GM13977 (cell line): ENCODE measurements at regions not wholly inside any gene's neighbourhood (a gene's known extent, or its start where the extent isn't known, plus 50 kb on each side); places are given as distances from the start of the nearest gene placed in this dataset.

Experiments used
- DNase-seq: peaks from one replicate; pipeline ENCODE4 v3.0.0; 2012; ENCODE audit warnings: low spot score
- in situ Hi-C: fragments of 300-500 bp; cut with MboI; formaldehyde crosslinking; loops from one replicate; pipeline ENCODE4 v1.12.0; 2022; ENCODE audit warnings: low sequenced_read_pairs, low pct_unique_long_range_greater_than_20kb, mixed read lengths, inconsistent platforms; ENCODE audit not compliant: unreplicated experiment
- TF ChIP-seq, protein P1 (sequence below): IDR thresholded peaks from 2 replicates; pipeline ENCODE4 v1.5.1; 2012; ENCODE audit warnings: mild to moderate bottlenecking, control low read depth; ENCODE audit not compliant: insufficient read depth; ENCODE audit errors: extremely low read depth, missing control alignments

DNA sequence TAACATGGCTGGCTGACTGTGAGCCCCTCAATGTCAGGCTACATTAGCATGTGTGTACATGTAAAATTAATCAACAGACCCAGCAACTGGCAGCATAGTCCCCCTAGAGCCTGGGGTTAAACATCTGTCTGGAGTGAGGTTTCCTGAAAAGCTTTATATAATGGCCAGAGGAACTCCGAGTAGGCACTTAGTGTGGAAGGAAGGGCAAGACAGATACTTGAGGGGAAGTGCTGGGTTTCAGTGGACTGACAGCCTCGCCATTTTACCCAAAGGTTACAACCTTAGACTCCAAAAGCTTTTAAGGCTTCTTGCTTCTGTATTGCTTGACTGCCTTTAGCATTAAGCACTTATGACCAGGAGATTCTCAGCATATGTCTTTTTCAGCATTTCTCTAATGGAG is 430.8 kb downstream of the FLRT2 start:
- TF ChIP-seq, protein P1, sequence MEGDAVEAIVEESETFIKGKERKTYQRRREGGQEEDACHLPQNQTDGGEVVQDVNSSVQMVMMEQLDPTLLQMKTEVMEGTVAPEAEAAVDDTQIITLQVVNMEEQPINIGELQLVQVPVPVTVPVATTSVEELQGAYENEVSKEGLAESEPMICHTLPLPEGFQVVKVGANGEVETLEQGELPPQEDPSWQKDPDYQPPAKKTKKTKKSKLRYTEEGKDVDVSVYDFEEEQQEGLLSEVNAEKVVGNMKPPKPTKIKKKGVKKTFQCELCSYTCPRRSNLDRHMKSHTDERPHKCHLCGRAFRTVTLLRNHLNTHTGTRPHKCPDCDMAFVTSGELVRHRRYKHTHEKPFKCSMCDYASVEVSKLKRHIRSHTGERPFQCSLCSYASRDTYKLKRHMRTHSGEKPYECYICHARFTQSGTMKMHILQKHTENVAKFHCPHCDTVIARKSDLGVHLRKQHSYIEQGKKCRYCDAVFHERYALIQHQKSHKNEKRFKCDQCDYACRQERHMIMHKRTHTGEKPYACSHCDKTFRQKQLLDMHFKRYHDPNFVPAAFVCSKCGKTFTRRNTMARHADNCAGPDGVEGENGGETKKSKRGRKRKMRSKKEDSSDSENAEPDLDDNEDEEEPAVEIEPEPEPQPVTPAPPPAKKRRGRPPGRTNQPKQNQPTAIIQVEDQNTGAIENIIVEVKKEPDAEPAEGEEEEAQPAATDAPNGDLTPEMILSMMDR: no peak
- DNase-seq: no peak
- in situ Hi-C loops: no loop called here

DNA sequence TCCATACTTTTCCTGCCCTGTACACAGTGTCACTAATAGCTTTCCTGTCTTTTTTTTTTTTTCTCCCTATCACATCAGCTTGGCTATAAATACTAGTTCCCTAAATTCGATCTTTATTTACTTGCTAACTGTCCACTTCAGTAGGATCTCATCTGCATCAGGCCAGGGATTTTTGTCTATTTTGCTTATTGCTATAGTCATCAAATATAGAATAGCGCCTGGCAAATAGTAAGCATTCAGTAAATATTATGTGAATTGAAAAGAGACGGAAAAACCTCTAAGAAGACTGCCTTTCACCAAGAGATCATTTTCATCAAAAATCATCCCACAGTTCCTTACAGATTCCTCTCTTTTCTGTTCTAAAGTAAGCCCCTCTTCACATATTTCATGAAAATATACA is 429.1 kb downstream of the FLRT2 start:
- TF ChIP-seq, protein P1: no peak
- no peak for DNase-seq
- in situ Hi-C loops: no loop called here

DNA sequence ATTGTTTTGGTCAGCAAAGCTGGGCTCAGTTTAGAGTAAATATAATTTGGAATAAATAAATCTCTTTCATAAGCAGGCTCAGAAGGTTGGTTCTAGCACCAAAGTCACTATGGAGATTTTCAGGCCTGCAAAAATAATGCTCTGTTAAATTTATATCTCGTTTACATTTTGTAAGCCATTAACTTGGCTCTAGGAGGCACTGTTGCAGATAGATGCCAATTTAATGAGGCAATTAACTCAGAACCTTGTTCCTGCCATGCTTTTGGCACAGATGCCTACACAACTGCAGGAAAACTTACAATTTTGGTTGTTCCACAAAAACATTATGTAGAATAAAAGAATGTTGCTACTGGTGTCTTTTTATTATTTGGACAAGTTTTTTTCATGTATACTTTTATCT is 428.1 kb downstream of the FLRT2 start:
- DNase-seq: no peak
- in situ Hi-C loops: no loop called here
- TF ChIP-seq, protein P1: no peak

DNA sequence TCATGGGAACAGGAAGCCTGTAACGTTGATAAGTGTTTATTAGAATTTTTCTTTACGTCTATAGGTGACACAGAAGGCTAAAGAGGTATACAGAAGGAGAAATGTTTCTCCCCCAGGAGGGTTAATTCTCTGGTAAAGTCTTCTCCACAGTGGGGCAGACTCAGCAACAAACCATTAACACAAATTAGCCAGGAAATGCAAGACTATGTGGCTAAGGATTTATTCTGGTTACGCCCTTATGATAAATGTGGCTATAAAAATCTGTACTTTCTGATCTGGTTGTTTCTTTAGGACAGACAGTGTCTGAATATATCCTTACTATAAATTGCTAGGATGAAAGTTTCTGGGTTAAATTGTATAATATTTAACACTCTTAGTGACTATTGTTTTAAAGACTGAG is 423.3 kb downstream of the FLRT2 start:
- in situ Hi-C loops: no loop called here
- TF ChIP-seq, protein P1: no peak
- DNase-seq: no peak

DNA sequence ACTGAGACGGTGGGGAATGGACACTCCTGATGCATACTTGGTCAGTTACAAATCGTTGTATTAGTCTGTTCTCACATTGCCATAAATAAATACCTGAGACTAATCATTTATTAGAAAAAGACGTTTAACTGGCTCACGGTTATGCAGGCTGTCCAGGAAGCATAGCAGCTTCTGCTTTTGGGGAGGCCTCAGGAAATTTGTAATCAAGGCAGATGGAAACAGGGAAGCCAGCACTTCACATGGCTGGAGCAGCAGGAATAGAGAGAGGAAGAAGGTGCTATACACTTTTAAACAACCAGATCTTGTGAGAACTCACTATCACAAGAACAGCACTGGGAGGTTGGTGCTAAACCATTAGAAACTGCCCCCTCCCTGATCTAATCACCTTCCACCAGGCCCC is 418.2 kb downstream of the FLRT2 start:
- TF ChIP-seq, protein P1: no peak
- DNase-seq: no peak
- in situ Hi-C loops: no loop called here

DNA sequence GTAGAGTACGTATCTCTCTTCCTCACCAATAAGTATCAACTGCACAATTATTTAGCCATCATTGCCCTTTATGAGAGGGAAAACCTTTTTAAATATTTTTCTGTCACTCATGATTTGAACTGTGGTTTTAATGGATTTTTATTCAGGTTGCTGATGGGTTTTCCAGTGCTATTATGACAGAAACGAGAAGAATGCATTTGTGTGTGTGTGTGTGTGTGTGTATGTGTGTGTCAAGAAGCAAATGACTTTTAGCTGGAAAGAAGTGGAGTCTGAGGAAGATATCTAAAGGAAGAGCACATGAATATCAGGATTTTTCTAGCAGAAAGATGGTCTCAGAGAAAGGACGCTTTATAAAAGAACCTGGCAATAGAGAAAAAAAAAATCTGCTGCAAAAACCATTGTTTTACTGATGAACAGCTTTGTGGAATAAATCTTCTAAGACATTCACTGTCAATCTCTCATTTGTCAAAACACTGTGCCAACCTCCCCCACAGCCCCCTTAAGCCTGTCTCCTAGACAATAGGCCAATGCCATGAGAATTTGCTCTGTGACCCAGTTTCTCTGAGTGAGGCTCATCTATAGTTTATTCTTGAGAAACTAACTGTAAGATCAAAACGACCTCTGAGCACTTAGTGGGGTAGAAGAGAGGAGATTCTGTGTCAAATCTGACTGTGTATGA is 417.7 kb downstream of the FLRT2 start:
- no peak for DNase-seq
- TF ChIP-seq, protein P1: no peak
- in situ Hi-C loops: no loop called here

DNA sequence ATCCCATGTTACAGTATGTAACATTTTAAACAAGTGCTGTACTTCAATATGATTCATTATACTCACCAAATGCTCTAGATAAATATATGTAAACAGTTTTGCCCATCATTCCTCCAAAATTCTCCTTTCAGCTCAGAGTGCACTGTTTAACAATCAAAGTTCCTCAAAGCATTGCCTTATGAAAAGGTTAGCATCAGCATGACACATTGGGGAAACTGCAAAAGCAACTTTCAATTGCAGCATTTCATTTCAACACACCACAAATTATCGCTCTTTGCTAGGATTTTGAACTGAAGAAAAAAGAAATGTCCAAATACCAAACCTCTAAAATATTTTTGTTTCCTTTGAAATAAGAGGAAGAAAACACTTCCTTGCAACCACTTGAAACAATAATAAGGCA is 413.2 kb downstream of the FLRT2 start:
- in situ Hi-C loops: no loop called here
- TF ChIP-seq, protein P1: no peak
- no peak for DNase-seq
